BLaER1 (cell line): ENCODE measurements at regions not wholly inside any gene's neighbourhood (a gene's known extent, or its start where the extent isn't known, plus 50 kb on each side); places are given as distances from the start of the nearest gene placed in this dataset.

Source experiments
- H3K27ac ChIP-seq: shearing (Covaris generic); formaldehyde crosslinking; 2 replicates; pipeline ENCODE4 v1.8.1; 2022
- H3K27me3 ChIP-seq: shearing (Covaris generic); formaldehyde crosslinking; 2 replicates; pipeline ENCODE4 v1.8.1; 2022
- H3K36me3 ChIP-seq: shearing (Covaris generic); formaldehyde crosslinking; 2 replicates; pipeline ENCODE4 v1.8.1; 2022
- H3K4me1 ChIP-seq: shearing (Covaris generic); formaldehyde crosslinking; 2 replicates; pipeline ENCODE4 v1.8.1; 2022
- H3K4me2 ChIP-seq: shearing (Covaris generic); formaldehyde crosslinking; 2 replicates; pipeline ENCODE4 v1.8.1; 2022
- H3K4me3 ChIP-seq: shearing (Covaris generic); formaldehyde crosslinking; 2 replicates; pipeline ENCODE4 v1.8.1; 2022
- H3K9ac ChIP-seq: shearing (Covaris generic); formaldehyde crosslinking; 2 replicates; pipeline ENCODE4 v1.8.1; 2022
- H3K9me3 ChIP-seq: shearing (Covaris generic); formaldehyde crosslinking; 2 replicates; pipeline ENCODE4 v1.8.1; 2022
- H4K20me1 ChIP-seq: shearing (Covaris generic); formaldehyde crosslinking; 2 replicates; pipeline ENCODE4 v1.8.1; 2022
- Cebpa-rat ChIP-seq: shearing (Covaris generic); IDR thresholded peaks from 2 replicates; pipeline ENCODE4 v1.8.1; 2022

DNA sequence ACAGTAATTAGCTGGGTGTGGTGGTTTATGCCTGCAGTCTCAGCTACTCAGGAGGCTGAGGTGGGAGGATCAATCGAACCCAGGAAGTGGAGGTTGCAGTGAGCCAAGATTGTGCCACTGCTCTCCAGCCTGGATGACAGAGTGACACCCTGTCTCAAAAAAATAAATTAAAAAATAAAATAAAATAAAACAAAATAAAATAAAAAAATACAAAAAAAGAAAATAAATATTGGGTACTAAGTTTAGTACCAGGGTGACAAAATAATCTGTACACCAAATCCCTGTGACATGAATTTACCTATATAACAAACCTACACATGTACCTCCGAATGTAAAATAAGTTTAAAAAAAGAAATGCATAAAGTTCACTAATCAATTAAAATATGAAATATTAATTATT, 666.0 kb upstream of the CDH18 start:
- H4K20me1 ChIP-seq = no peaks in the 10 kb centered on the region
- no peaks in the 10 kb centered on the region for H3K36me3 ChIP-seq
- H3K9ac ChIP-seq = no peak overlapping the region
- TF ChIP-seq Cebpa-rat = no peak
- no peaks in the 10 kb centered on the region for H3K4me1 ChIP-seq
- no peak overlapping the region for H3K4me3 ChIP-seq
- no peaks in the 10 kb centered on the region for H3K9me3 ChIP-seq
- H3K27me3 ChIP-seq = no peaks in the 10 kb centered on the region
- no peak overlapping the region for H3K27ac ChIP-seq
- no peak overlapping the region for H3K4me2 ChIP-seq

DNA sequence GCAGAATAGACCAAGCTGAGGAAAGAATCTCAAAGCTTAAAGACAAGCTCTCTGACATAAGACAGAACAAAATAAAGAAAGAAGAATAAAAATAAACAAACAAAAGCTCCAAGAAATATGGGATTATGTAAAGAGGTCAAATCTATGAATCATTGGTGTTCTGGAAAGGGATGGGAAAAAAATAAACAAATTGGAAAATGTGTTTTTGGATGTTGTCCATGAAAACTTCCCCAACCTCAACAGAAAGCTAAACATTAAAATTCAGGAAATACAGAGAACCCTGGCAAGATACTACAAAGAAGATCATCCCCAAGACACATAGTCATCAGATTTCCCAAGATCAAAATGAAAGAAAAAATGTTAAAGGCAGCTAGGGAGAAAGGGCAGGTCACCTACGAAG, 662.0 kb upstream of the CDH18 start:
- Histone ChIP-seq H3K27ac (no peak overlapping the region), H3K4me1 (no peaks in the 10 kb centered on the region), H3K4me3 (no peak overlapping the region), H3K9ac (no peak overlapping the region), H3K4me2 (no peak overlapping the region), H4K20me1 (no peaks in the 10 kb centered on the region), H3K36me3 (no peaks in the 10 kb centered on the region), H3K9me3 (no peaks in the 10 kb centered on the region), H3K27me3 (no peaks in the 10 kb centered on the region)
- TF ChIP-seq Cebpa-rat = no peak

DNA sequence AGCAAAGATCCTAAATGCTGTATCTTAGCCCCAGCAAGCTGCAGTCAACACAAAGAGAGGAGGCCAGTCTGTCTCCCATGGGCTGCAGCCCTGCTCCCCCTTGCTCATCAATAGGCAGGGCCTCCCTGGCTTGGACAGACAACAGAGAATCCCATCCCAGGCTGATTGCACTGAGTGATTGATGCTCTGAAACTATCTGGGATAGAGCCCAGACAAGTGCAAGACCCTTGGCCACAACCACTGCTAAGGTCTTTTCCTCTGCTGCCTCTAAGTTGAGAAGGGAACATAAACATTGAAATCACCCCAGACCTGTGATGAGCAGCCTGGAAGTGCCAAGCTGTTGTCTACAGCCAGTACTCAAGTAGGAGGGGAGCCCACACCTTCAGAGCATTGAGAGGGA, 661.0 kb upstream of the CDH18 start:
- no peak overlapping the region for H3K4me3 ChIP-seq
- no peaks in the 10 kb centered on the region for H3K9me3 ChIP-seq
- no peaks in the 10 kb centered on the region for H4K20me1 ChIP-seq
- no peak for TF ChIP-seq Cebpa-rat
- H3K4me1 ChIP-seq = no peaks in the 10 kb centered on the region
- H3K27me3 ChIP-seq = no peaks in the 10 kb centered on the region
- no peak overlapping the region for H3K9ac ChIP-seq
- no peak overlapping the region for H3K27ac ChIP-seq
- no peak overlapping the region for H3K4me2 ChIP-seq
- no peaks in the 10 kb centered on the region for H3K36me3 ChIP-seq

DNA sequence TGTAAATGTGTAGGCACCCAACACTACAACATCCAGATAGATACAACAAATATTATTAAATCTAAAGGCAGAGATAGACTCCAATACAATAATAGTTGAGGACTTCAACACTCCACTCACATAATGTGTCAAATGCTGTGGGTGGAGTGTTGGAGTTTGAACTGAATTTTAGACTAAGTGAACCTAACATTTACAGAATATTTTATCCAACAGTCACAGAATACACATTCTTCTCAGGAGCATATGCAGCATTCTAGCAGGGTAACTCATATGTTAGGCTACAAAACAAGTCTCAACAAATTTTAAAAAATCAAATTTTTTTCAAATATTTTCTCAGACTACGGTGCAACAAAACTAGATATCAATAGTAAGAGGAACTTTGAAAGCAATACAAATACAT, 648.7 kb upstream of the CDH18 start:
- Histone ChIP-seq H3K4me1 (no peaks in the 10 kb centered on the region), H3K9ac (no peak overlapping the region), H3K4me3 (no peak overlapping the region), H3K9me3 (no peaks in the 10 kb centered on the region), H3K27me3 (no peaks in the 10 kb centered on the region), H3K27ac (no peak overlapping the region), H4K20me1 (no peaks in the 10 kb centered on the region), H3K36me3 (no peaks in the 10 kb centered on the region), H3K4me2 (no peak overlapping the region)
- TF ChIP-seq Cebpa-rat = no peak

DNA sequence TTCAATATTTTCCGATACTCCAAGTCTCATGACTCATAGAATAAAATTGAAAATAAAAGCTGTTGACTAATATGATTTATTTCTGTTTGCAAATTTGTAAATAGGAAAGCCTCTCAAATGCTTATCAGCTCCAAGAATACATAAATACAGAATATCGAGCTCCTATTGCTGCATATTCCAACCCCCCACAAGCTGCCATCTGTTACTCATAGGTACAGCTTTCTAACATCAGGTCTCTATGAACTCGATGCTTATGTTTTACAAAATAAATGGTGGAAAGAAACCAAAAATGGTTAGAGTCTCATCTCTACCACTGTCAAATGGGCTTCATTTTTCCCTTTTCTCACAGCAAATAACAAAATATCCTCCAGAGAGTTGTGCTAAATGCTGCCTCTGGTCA, 631.6 kb upstream of the CDH18 start:
- H3K36me3 ChIP-seq = no peaks in the 10 kb centered on the region
- no peak overlapping the region for H3K4me3 ChIP-seq
- no peak overlapping the region for H3K4me2 ChIP-seq
- H3K9ac ChIP-seq = no peak overlapping the region
- no peaks in the 10 kb centered on the region for H3K9me3 ChIP-seq
- no peak overlapping the region for H3K27ac ChIP-seq
- TF ChIP-seq Cebpa-rat = no peak
- no peaks in the 10 kb centered on the region for H3K27me3 ChIP-seq
- no peaks in the 10 kb centered on the region for H4K20me1 ChIP-seq
- H3K4me1 ChIP-seq = no peaks in the 10 kb centered on the region

DNA sequence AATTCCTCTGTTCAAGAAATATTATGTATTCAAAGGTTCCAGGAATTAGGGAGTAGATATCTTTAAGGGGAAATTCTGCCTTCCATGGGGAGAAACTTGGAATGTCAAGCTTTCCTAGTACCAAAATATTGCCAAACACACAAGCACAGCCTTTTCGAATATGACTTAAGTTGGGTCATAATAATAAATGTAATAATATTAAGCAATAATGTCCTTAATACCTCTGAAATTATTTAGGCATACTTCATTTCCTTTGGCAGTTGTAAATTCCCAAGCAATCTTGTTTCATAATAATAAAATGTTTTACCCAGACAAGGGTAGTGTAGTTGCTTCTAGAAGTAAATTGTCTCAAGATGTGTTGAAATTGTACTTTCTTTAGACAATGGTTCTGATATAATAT, 630.3 kb upstream of the CDH18 start:
- Histone ChIP-seq H3K9me3 (no peaks in the 10 kb centered on the region), H4K20me1 (no peaks in the 10 kb centered on the region), H3K36me3 (no peaks in the 10 kb centered on the region), H3K4me1 (no peaks in the 10 kb centered on the region), H3K4me2 (no peak overlapping the region), H3K4me3 (no peak overlapping the region), H3K27me3 (no peaks in the 10 kb centered on the region), H3K27ac (no peak overlapping the region), H3K9ac (no peak overlapping the region)
- TF ChIP-seq Cebpa-rat = no peak

DNA sequence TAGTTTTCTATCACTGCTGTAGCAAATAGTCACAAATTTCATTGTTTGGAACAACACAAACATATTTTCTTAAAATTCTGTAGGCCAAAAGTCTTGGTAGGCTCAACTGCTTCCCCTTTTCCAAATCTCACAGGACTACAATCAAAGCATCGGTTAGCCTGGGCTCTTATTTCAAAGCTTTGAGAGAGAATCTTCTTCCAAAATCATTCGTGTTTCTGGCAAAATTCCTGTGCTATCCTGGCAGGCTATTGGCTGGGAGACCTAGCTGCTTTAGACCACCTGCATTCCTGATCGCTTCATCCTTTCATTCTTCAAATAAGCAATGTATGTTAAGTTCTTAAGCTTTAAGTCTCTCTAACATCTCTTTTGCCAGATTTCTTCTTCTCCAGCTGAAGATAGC, 629.8 kb upstream of the CDH18 start:
- H3K4me1 ChIP-seq = no peaks in the 10 kb centered on the region
- no peaks in the 10 kb centered on the region for H3K9me3 ChIP-seq
- no peaks in the 10 kb centered on the region for H4K20me1 ChIP-seq
- no peak overlapping the region for H3K27ac ChIP-seq
- H3K36me3 ChIP-seq = no peaks in the 10 kb centered on the region
- H3K27me3 ChIP-seq = no peaks in the 10 kb centered on the region
- no peak overlapping the region for H3K4me2 ChIP-seq
- H3K4me3 ChIP-seq = no peak overlapping the region
- TF ChIP-seq Cebpa-rat = no peak
- no peak overlapping the region for H3K9ac ChIP-seq

DNA sequence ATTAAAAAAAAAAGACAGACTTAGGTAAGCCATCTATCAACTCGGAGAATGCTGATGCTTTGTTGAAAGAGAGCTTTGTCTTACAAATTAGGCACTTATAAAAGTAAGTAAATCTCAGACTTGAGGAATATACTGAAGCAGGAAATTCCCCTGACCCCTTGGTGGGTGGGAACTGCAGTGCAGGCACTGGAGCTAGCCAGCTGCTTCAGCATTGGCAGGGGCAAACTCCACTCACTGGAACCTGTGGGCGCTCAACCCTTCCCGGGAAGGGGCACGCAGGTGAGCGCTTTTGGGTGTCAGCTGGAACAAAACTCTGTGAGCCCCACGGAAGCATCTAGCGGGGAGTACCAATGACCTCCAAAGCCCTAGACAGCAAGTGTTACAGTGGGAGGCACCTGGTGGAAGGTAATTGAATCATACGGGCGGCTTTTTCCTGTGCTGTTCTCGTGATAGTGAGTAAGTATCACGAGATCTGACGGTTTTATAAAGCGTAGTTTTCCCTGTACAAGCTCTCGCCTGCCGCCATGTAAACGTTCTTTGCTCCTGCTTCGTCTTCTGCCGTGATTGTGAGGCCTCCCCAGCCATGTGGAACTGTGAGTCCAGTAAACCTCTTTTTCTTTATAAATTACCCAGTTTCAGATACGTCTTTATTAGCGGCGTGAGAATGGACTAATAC, 628.0 kb upstream of the CDH18 start:
- H3K27me3 ChIP-seq = no peaks in the 10 kb centered on the region
- no peaks in the 10 kb centered on the region for H3K9me3 ChIP-seq
- H3K27ac ChIP-seq = no peak overlapping the region
- no peak overlapping the region for H3K4me3 ChIP-seq
- H4K20me1 ChIP-seq = no peaks in the 10 kb centered on the region
- H3K36me3 ChIP-seq = no peaks in the 10 kb centered on the region
- no peaks in the 10 kb centered on the region for H3K4me1 ChIP-seq
- no peak for TF ChIP-seq Cebpa-rat
- no peak overlapping the region for H3K9ac ChIP-seq
- no peak overlapping the region for H3K4me2 ChIP-seq

DNA sequence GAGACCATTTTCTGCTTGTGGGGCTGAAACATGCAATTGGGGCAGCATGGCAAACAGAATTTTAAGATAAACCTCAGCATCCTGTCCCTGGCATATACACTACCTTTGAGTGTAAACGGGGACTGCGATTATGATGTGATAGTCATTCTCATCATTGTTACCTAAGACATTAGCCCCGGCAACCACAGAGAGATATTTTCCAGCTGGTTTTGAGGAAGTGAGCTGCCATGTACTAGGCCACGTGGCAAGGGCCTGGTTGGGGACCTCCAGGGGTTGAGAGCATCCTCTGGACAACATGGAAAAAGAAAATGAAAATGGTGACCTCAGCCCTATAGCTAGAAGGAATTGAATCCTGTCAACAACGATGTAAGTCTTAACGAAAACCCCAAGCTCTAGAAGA, 623.6 kb upstream of the CDH18 start:
- H3K27ac ChIP-seq = no peak overlapping the region
- H3K4me1 ChIP-seq = no peaks in the 10 kb centered on the region
- no peak overlapping the region for H3K9ac ChIP-seq
- no peak overlapping the region for H3K4me3 ChIP-seq
- H3K27me3 ChIP-seq = no peaks in the 10 kb centered on the region
- no peaks in the 10 kb centered on the region for H3K36me3 ChIP-seq
- H4K20me1 ChIP-seq = no peaks in the 10 kb centered on the region
- H3K4me2 ChIP-seq = no peak overlapping the region
- no peaks in the 10 kb centered on the region for H3K9me3 ChIP-seq
- no peak for TF ChIP-seq Cebpa-rat

DNA sequence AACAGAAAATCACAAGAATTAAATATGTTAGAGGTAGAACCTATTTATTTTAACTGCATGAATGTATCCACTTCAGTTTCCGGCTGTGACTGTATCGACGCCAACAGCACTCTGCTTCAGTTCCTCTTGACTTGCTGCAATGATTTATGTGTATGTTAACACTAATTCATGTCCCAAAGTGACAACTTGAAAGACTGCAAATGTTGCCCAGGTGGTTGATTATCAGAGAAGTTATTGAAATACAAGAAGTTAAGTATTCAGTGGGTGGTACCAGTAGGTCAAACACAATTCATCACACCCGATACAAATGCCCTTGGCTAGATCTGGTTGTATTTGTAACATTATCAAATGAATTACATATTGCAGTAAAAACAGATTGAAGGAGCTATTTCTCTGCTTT, 622.7 kb upstream of the CDH18 start:
- TF ChIP-seq Cebpa-rat = no peak
- H3K27me3 ChIP-seq = no peaks in the 10 kb centered on the region
- H3K27ac ChIP-seq = no peak overlapping the region
- H3K9ac ChIP-seq = no peak overlapping the region
- no peaks in the 10 kb centered on the region for H3K9me3 ChIP-seq
- H3K36me3 ChIP-seq = no peaks in the 10 kb centered on the region
- H3K4me3 ChIP-seq = no peak overlapping the region
- no peaks in the 10 kb centered on the region for H3K4me1 ChIP-seq
- H4K20me1 ChIP-seq = no peaks in the 10 kb centered on the region
- H3K4me2 ChIP-seq = no peak overlapping the region

DNA sequence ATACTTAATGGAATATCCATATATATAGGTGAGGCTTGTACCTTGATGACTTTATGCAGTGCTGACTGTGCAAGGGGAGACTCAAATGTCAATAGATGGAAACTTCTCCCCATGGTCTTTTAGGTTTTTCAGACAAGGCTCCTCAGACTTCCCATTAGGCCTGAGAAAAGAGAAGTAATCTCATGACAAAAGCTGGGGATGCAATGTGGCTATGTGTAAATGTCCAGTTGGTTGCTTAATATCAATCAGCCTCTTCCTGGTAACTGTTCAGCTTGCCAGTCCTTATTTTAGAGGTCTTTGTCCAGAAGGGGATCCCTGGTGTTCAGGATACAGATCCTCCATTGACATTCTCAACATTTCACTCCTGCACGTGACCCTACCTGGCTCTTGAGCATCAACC, 621.1 kb upstream of the CDH18 start:
- no peaks in the 10 kb centered on the region for H3K4me1 ChIP-seq
- no peaks in the 10 kb centered on the region for H4K20me1 ChIP-seq
- no peaks in the 10 kb centered on the region for H3K36me3 ChIP-seq
- no peak for TF ChIP-seq Cebpa-rat
- no peaks in the 10 kb centered on the region for H3K9me3 ChIP-seq
- no peak overlapping the region for H3K9ac ChIP-seq
- H3K4me2 ChIP-seq = no peak overlapping the region
- H3K27me3 ChIP-seq = no peaks in the 10 kb centered on the region
- H3K27ac ChIP-seq = no peak overlapping the region
- H3K4me3 ChIP-seq = no peak overlapping the region
